Gastrocnemius medialis (tissue), 4 donors: ENCODE measurements at regions not wholly inside any gene's neighbourhood (a gene's known extent, or its start where the extent isn't known, plus 50 kb on each side); places are given as distances from the start of the nearest gene placed in this dataset.

ENCODE experiments used
- POLR2A ChIP-seq, 2 donors: fragments of 450-650 bp; IDR thresholded peaks; one replicate each; pipeline ENCODE4 v1.6.1; 2017; ENCODE audit warnings: antibody characterized with exemption in 2 of 2, mild to moderate bottlenecking in 2 of 2, moderate library complexity in 2 of 2
- TF ChIP-seq, protein P1 (sequence below), 5 experiments: fragments of 450-650 bp in 3 of 5; fragments of 200-600 bp in 2 of 5; sonication (generic) in 2 of 5; IDR thresholded peaks in 4 of 5; conservative IDR thresholded peaks in 1 of 5; 1 replicate in 4 of 5; 2 replicates in 1 of 5; pipeline ENCODE4 v1.5.1; 2016 to 2019; ENCODE audit warnings: antibody characterized with exemption in 5 of 5, mild to moderate bottlenecking in 3 of 5, moderate library complexity in 3 of 5

DNA sequence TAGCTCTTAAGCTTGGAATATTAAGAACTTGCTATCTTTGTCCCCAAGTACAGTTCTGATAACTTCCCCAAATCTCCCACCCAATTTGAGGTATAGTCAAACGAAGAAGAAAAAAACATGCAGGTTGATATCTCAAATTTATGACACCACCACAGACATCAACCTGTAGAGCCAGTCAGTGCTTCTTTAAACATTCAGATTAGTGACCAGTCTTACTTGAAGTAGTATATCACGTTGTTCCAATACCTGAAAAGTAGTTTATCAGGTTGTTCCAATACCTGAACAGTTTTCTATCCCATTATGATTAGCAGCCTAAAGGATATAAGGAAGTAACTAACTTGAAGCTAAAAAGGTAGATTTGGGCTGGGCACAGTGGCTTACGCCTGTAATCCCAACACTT lies 85.3 kb downstream of the ALDH8A1 start:
- no peak for TF ChIP-seq POLR2A (IDR thresholded peaks at IDR 0.05)
- TF ChIP-seq, protein P1, sequence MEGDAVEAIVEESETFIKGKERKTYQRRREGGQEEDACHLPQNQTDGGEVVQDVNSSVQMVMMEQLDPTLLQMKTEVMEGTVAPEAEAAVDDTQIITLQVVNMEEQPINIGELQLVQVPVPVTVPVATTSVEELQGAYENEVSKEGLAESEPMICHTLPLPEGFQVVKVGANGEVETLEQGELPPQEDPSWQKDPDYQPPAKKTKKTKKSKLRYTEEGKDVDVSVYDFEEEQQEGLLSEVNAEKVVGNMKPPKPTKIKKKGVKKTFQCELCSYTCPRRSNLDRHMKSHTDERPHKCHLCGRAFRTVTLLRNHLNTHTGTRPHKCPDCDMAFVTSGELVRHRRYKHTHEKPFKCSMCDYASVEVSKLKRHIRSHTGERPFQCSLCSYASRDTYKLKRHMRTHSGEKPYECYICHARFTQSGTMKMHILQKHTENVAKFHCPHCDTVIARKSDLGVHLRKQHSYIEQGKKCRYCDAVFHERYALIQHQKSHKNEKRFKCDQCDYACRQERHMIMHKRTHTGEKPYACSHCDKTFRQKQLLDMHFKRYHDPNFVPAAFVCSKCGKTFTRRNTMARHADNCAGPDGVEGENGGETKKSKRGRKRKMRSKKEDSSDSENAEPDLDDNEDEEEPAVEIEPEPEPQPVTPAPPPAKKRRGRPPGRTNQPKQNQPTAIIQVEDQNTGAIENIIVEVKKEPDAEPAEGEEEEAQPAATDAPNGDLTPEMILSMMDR (IDR thresholded peaks at IDR 0.05 in 4 of 5, conservative IDR thresholded peaks at IDR 0.05 in 1 of 5) = no peak
